Vagina (tissue), 2 donors: ENCODE measurements at regions not wholly inside any gene's neighbourhood (a gene's known extent, or its start where the extent isn't known, plus 50 kb on each side); places are given as distances from the start of the nearest gene placed in this dataset.

ENCODE experiments used
- CTCF ChIP-seq, 3 experiments: fragments of 450-650 bp in 2 of 3; fragments of 200-600 bp in 1 of 3; sonication (generic) in 1 of 3; IDR thresholded peaks; one replicate each; pipeline ENCODE4 v1.5.1; 2017 to 2019; ENCODE audit warnings: antibody characterized with exemption in 3 of 3, mild to moderate bottlenecking in 2 of 3, moderate library complexity in 2 of 3
- POLR2A ChIP-seq, 2 donors: fragments of 450-650 bp; IDR thresholded peaks; one replicate each; pipeline ENCODE4 v1.6.1; 2017; ENCODE audit warnings: antibody characterized with exemption in 2 of 2, mild to moderate bottlenecking in 2 of 2, moderate library complexity in 2 of 2
- POLR2AphosphoS5 ChIP-seq, 2 donors: sonication (generic); formaldehyde crosslinking; IDR thresholded peaks; one replicate each; pipeline ENCODE4 v1.9.0; 2017; ENCODE audit warnings: antibody characterized with exemption in 2 of 2, mild to moderate bottlenecking in 2 of 2, low read depth in 1 of 2; ENCODE audit not compliant: insufficient read depth in 1 of 2

GRCh38 chr5:114977979-114978573, 191.6 kb downstream of the TRIM36 start:
- TF ChIP-seq CTCF (IDR thresholded peaks at IDR 0.05) (no peak), POLR2AphosphoS5 (IDR thresholded peaks at IDR 0.05; ENCODE audit: insufficient read depth in 1 of 2, low read depth in 1 of 2) (no peak), POLR2A (IDR thresholded peaks at IDR 0.05) (no peak)
